ENCODE measurements at regions not wholly inside any gene's neighbourhood (a gene's known extent, or its start where the extent isn't known, plus 50 kb on each side); places are given as distances from the start of the nearest gene placed in this dataset.
"Not testable (repeated sequence)": the region's sequence is repeated elsewhere in the genome, so short reads cannot be mapped to it uniquely, and the experiment has no call there.

GRCh38 chr6:79431537-79431933 lies 105.7 kb downstream of the LCA5 start:
- DNase-seq, result no peak

- no peak for DNase-seq
Measured at GRCh38 chr6:79430913-79431536, 106.2 kb downstream of the LCA5 start.

- DNase-seq, result no peak
Measured at GRCh38 chr6:79427721-79428120, 109.5 kb downstream of the LCA5 start.

- DNase-seq, result no peak
Measured at GRCh38 chr6:79426625-79427278, 110.5 kb downstream of the LCA5 start.

GRCh38 chr6:79425589-79426311 lies 111.5 kb downstream of the LCA5 start:
- no peak for DNase-seq

- DNase-seq, result no peak
Measured at GRCh38 chr6:79423216-79423615, 114.0 kb downstream of the LCA5 start.

GRCh38 chr6:79422666-79423065 lies 114.6 kb downstream of the LCA5 start:
- DNase-seq, result no peak

- DNase-seq, result no peak
Measured at GRCh38 chr6:79421707-79422484, 115.3 kb downstream of the LCA5 start.

- no peak for DNase-seq
Measured at GRCh38 chr6:79421001-79421411, 116.2 kb downstream of the LCA5 start.

GRCh38 chr6:79420054-79420453 lies 117.2 kb downstream of the LCA5 start:
- no peak for DNase-seq

GRCh38 chr6:79416931-79417330 lies 120.3 kb downstream of the LCA5 start:
- DNase-seq, result no peak

GRCh38 chr6:79413562-79414002 lies 123.6 kb downstream of the LCA5 start:
- DNase-seq, result peak; percentile 3

- no peak for DNase-seq
Measured at GRCh38 chr6:79410806-79411205, 126.4 kb downstream of the LCA5 start.

GRCh38 chr6:79408256-79408974 lies 128.8 kb downstream of the LCA5 start:
- DNase-seq, result no peak

- no peak for DNase-seq
Measured at GRCh38 chr6:79404677-79405076, 132.6 kb downstream of the LCA5 start.

- DNase-seq, result no peak
Measured at GRCh38 chr6:79404261-79404660, 133.0 kb downstream of the LCA5 start.

- DNase-seq, result no peak
Measured at GRCh38 chr6:79403563-79403962, 133.7 kb downstream of the LCA5 start.

GRCh38 chr6:79403086-79403485 lies 134.1 kb downstream of the LCA5 start:
- no peak for DNase-seq

GRCh38 chr6:79399499-79399898 lies 137.7 kb downstream of the LCA5 start:
- no peak for DNase-seq

- not testable (repeated sequence) for DNase-seq
Measured at GRCh38 chr6:79398617-79399016, 138.6 kb downstream of the LCA5 start.

GRCh38 chr6:79396625-79397024 lies 140.6 kb downstream of the LCA5 start:
- DNase-seq, result no peak

GRCh38 chr6:79394690-79395089 lies 142.5 kb downstream of the LCA5 start:
- no peak for DNase-seq

GRCh38 chr6:79392094-79392493 lies 145.1 kb downstream of the LCA5 start:
- no peak for DNase-seq
